H9 (cell line): ENCODE measurements at regions not wholly inside any gene's neighbourhood (a gene's known extent, or its start where the extent isn't known, plus 50 kb on each side); places are given as distances from the start of the nearest gene placed in this dataset.

ENCODE experiments used
- DNase-seq: peaks from one replicate; pipeline ENCODE4 v3.0.0-alpha.2; 2017
- H2AFZ ChIP-seq: one replicate; pipeline ENCODE4 v1.6.1; 2013; ENCODE audit warnings: mild to moderate bottlenecking, low read length, control low read depth, moderate library complexity
- H2AK5ac ChIP-seq: 2 replicates; pipeline ENCODE4 v1.6.1; 2013; ENCODE audit warnings: low read length, control low read depth, mixed read lengths; ENCODE audit not compliant: insufficient read length
- H2BK120ac ChIP-seq: one replicate; pipeline ENCODE4 v1.6.1; 2013; ENCODE audit warnings: low read depth, mild to moderate bottlenecking, low read length, control low read depth, inconsistent platforms; ENCODE audit not compliant: poor library complexity, severe bottlenecking
- H2BK12ac ChIP-seq: 2 replicates; pipeline ENCODE4 v1.6.1; 2013; ENCODE audit warnings: low read length, control low read depth, mixed read lengths, low read depth; ENCODE audit not compliant: insufficient read length
- H2BK15ac ChIP-seq: 2 replicates; pipeline ENCODE4 v1.6.1; 2013; ENCODE audit warnings: low read depth, low read length, control low read depth
- H2BK20ac ChIP-seq: one replicate; pipeline ENCODE4 v1.6.1; 2013; ENCODE audit warnings: low read depth, mild to moderate bottlenecking, low read length, control low read depth, inconsistent platforms; ENCODE audit not compliant: poor library complexity, severe bottlenecking
- H2BK5ac ChIP-seq: 2 replicates; pipeline ENCODE4 v1.6.1; 2013; ENCODE audit warnings: low read length, control low read depth, mixed read lengths; ENCODE audit not compliant: insufficient read length
- H3K14ac ChIP-seq: 2 replicates; pipeline ENCODE4 v1.6.1; 2013; ENCODE audit warnings: low read length, control low read depth; ENCODE audit not compliant: insufficient read depth
- H3K18ac ChIP-seq: 2 replicates; pipeline ENCODE4 v1.6.1; 2013; ENCODE audit warnings: low read depth, mild to moderate bottlenecking, mixed read lengths, low read length, control low read depth; ENCODE audit not compliant: insufficient read length
- H3K23ac ChIP-seq: 2 replicates; pipeline ENCODE4 v1.6.1; 2013; ENCODE audit warnings: low read length, control low read depth, mixed read lengths, low read depth; ENCODE audit not compliant: insufficient read length
- H3K23me2 ChIP-seq: 2 replicates; pipeline ENCODE4 v1.6.1; 2013; ENCODE audit warnings: low read depth, mild to moderate bottlenecking, mixed read lengths, low read length, control low read depth; ENCODE audit not compliant: insufficient read length, poor library complexity, severe bottlenecking
- H3K27ac ChIP-seq: 2 replicates; pipeline ENCODE4 v1.5.1; 2013; ENCODE audit warnings: low read length, control low read depth, mixed read lengths, low read depth; ENCODE audit not compliant: insufficient read length
- H3K27me3 ChIP-seq: 2 replicates; pipeline ENCODE4 v1.6.1; 2013; ENCODE audit warnings: low read length, control low read depth, inconsistent platforms; ENCODE audit not compliant: insufficient read depth
- H3K4ac ChIP-seq: 2 replicates; pipeline ENCODE4 v1.6.1; 2013; ENCODE audit warnings: low read depth, mild to moderate bottlenecking, control low read depth, inconsistent platforms, low read length, moderate library complexity
- H3K4me1 ChIP-seq: 2 replicates; pipeline ENCODE4 v1.6.1; 2013; ENCODE audit warnings: low read length, control low read depth, inconsistent platforms; ENCODE audit not compliant: insufficient read depth
- H3K4me2 ChIP-seq: 2 replicates; pipeline ENCODE4 v1.6.1; 2013; ENCODE audit warnings: low read length, control low read depth, mixed read lengths; ENCODE audit not compliant: insufficient read length, insufficient read depth
- H3K56ac ChIP-seq: 2 replicates; pipeline ENCODE4 v1.6.1; 2013; ENCODE audit warnings: low read depth, mild to moderate bottlenecking, mixed read lengths, low read length, control low read depth; ENCODE audit not compliant: insufficient read length
- H3K79me1 ChIP-seq: 2 replicates; pipeline ENCODE4 v1.6.1; 2013; ENCODE audit warnings: low read depth, mild to moderate bottlenecking, moderate library complexity, low read length, control low read depth, inconsistent platforms; ENCODE audit not compliant: insufficient read depth, poor library complexity, severe bottlenecking
- H3K79me2 ChIP-seq: 2 replicates; pipeline ENCODE4 v1.6.1; 2013; ENCODE audit warnings: low read length, control low read depth, inconsistent platforms; ENCODE audit not compliant: insufficient read depth
- H3K9ac ChIP-seq: 2 replicates; pipeline ENCODE4 v1.6.1; 2013; ENCODE audit warnings: low read length, control low read depth, mixed read lengths; ENCODE audit not compliant: insufficient read length; ENCODE audit errors: extremely low read depth
- H3K9me3 ChIP-seq: one replicate; pipeline ENCODE4 v1.6.1; 2013; ENCODE audit warnings: low read depth, low read length, inconsistent platforms; ENCODE audit not compliant: control insufficient read depth
- H3T11ph ChIP-seq: one replicate; pipeline ENCODE4 v1.6.1; 2013; ENCODE audit warnings: mild to moderate bottlenecking, low read length, control low read depth, inconsistent platforms
- H4K20me1 ChIP-seq: one replicate; pipeline ENCODE4 v1.6.1; 2013; ENCODE audit not compliant: control insufficient read depth, insufficient read length, insufficient read depth
- H4K5ac ChIP-seq: 2 replicates; pipeline ENCODE4 v1.6.1; 2013; ENCODE audit warnings: low read depth, mild to moderate bottlenecking, mixed read lengths, low read length, control low read depth; ENCODE audit not compliant: insufficient read length
- H4K8ac ChIP-seq: replicated peaks from 2 replicates; pipeline ENCODE4 v1.6.1; 2013; ENCODE audit warnings: low read length, control low read depth, mixed read lengths, low read depth; ENCODE audit not compliant: insufficient read length
- H4K91ac ChIP-seq: 2 replicates; pipeline ENCODE4 v1.6.1; 2013; ENCODE audit warnings: low read depth, mild to moderate bottlenecking, moderate library complexity, mixed read lengths, low read length, control low read depth; ENCODE audit not compliant: insufficient read length
- H3K27ac Mint-ChIP-seq, 3 experiments: 2 replicates in 2 of 3; 3 replicates in 1 of 3; pipeline ENCODE4 v1.8.0; 2020 to 2021; ENCODE audit warnings: mixed read lengths in 3 of 3, mild to moderate bottlenecking in 1 of 3, moderate library complexity in 1 of 3
- H3K27me3 Mint-ChIP-seq: 2 replicates; pipeline ENCODE4 v1.8.0; 2021; ENCODE audit warnings: low read depth, mild to moderate bottlenecking, moderate library complexity, mixed read lengths
- H3K36me3 Mint-ChIP-seq, 3 experiments: 2 replicates in 2 of 3; 3 replicates in 1 of 3; pipeline ENCODE4 v1.8.0; 2020 to 2021; ENCODE audit warnings: low read depth in 3 of 3, mixed read lengths in 3 of 3; ENCODE audit not compliant: insufficient read depth in 1 of 3
- H3K4me1 Mint-ChIP-seq, 2 experiments: 2 replicates each; pipeline ENCODE4 v1.8.0; 2020; ENCODE audit warnings: mixed read lengths in 2 of 2
- H3K4me3 Mint-ChIP-seq, 2 experiments: 2 replicates in 1 of 2; 3 replicates in 1 of 2; pipeline ENCODE4 v1.8.0; 2020 to 2021; ENCODE audit warnings: mild to moderate bottlenecking in 2 of 2, mixed read lengths in 2 of 2, moderate library complexity in 1 of 2
- H3K9me3 Mint-ChIP-seq, 2 experiments: 2 replicates in 1 of 2; 3 replicates in 1 of 2; pipeline ENCODE4 v1.8.0; 2020; ENCODE audit warnings: mild to moderate bottlenecking in 2 of 2, mixed read lengths in 2 of 2, moderate library complexity in 1 of 2
- WGBS: extraction: QIAGEN DNeasy Blood & Tissue Kit; methylation state at CpG from one replicate; pipeline ENCODE4 v1.1.7; 2013; ENCODE audit warnings: missing lambda C conversion rate, low lambda C conversion rate, mixed read lengths; ENCODE audit not compliant: insufficient read length; ENCODE audit errors: extremely low coverage; 5-methylcytosine and 5-hydroxymethylcytosine counted together
- TF ChIP-seq, protein P1 (sequence below): fragments of 200-600 bp; sonication (generic); conservative IDR thresholded peaks from 3 replicates; pipeline ENCODE4 v1.8.0; 2021; ENCODE audit warnings: antibody characterized with exemption, mild to moderate bottlenecking

DNA sequence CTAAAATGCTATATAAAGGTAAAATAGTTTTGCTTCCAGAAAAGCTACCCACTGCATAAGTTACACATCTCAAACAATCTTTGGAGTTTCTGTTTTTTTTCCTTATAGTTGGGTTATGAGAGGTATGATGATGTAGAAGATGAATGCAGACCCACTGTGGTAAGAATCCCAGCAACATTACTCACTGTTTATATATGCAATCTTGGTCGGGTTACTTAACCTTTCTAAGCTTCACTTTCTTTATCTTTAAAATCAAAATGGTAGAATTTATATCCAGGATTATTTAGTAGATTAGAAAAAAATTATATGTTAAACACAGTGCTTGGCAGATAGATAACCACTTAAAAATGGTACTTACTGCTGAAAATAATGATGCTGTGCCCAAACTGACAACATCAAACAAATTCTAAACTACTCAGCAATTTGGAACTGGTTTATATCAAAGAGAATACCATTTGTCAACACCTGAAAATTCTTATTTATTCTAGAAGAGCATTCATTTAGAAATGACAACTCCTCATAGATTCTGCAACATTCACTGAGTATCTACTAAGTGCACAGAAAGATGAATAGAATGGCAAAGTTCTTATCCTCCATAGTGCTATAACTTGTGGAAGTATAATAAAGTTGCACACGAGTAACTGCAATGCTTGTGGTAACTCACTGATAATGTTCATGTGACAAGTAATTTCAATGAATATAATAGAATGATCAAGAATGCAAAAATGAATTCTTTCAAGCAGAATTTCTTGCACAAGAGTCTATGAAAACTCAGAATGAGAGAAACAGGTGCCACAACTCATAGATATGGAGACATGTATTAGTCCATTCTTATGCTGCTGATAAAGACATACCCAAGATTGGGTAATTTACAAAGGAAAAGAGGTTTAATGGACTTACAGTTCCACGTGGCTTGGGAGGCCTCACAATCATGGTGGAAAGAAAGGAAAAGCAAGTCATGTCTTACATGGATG lies 129.0 kb upstream of the SLC7A14 start:
- H3K9me3 ChIP-seq: no peaks in the 10 kb centered on the region
- no peak overlapping the region for H3K4me2 ChIP-seq
- no peaks in the 10 kb centered on the region for H3K23me2 ChIP-seq
- no peak overlapping the region for H4K91ac ChIP-seq
- Mint-ChIP-seq H3K4me1 (no peaks in the 10 kb centered on the region), H3K36me3 (peaks cover 0 to 2% (median under 1%) of the 10 kb centered on the region in 3 experiments; a peak in 2 of 7 replicates), H3K27me3 (no peaks in the 10 kb centered on the region; the same call in 1 of the 2 replicates), H3K9me3 (peaks cover 9 to 13% of the 10 kb centered on the region in 2 experiments), H3K4me3 (no peak overlapping the region), H3K27ac (no peak overlapping the region)
- DNase-seq: no peak
- H3K4me1 ChIP-seq: no peaks in the 10 kb centered on the region
- no peaks in the 10 kb centered on the region for H3K27me3 ChIP-seq
- no peak overlapping the region for H4K5ac ChIP-seq
- no peaks in the 10 kb centered on the region for H3K79me2 ChIP-seq
- H2BK120ac ChIP-seq: no peak overlapping the region
- no peak overlapping the region for H3K14ac ChIP-seq
- no peak overlapping the region for H3T11ph ChIP-seq
- no peak overlapping the region for H2AFZ ChIP-seq
- H3K4ac ChIP-seq: no peak overlapping the region
- no peak overlapping the region for H2BK20ac ChIP-seq
- no CpG with 5 or more reads among the region's 3 CpGs for whole genome bisulfite sequencing
- no peak overlapping the region for H2AK5ac ChIP-seq
- no peak overlapping the region for H3K18ac ChIP-seq
- no peak overlapping the region for H2BK15ac ChIP-seq
- H2BK5ac ChIP-seq: no peak overlapping the region
- H3K23ac ChIP-seq: no peak overlapping the region
- H4K8ac ChIP-seq: no peak overlapping the region
- H2BK12ac ChIP-seq: no peak overlapping the region
- no peak overlapping the region for H3K9ac ChIP-seq
- no peaks in the 10 kb centered on the region for H3K79me1 ChIP-seq
- H4K20me1 ChIP-seq: no peaks in the 10 kb centered on the region
- TF ChIP-seq, protein P1, sequence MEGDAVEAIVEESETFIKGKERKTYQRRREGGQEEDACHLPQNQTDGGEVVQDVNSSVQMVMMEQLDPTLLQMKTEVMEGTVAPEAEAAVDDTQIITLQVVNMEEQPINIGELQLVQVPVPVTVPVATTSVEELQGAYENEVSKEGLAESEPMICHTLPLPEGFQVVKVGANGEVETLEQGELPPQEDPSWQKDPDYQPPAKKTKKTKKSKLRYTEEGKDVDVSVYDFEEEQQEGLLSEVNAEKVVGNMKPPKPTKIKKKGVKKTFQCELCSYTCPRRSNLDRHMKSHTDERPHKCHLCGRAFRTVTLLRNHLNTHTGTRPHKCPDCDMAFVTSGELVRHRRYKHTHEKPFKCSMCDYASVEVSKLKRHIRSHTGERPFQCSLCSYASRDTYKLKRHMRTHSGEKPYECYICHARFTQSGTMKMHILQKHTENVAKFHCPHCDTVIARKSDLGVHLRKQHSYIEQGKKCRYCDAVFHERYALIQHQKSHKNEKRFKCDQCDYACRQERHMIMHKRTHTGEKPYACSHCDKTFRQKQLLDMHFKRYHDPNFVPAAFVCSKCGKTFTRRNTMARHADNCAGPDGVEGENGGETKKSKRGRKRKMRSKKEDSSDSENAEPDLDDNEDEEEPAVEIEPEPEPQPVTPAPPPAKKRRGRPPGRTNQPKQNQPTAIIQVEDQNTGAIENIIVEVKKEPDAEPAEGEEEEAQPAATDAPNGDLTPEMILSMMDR: no peak
- no peak overlapping the region for H3K27ac ChIP-seq
- no peak overlapping the region for H3K56ac ChIP-seq
